Hematopoietic multipotent progenitor cell treated with erythropoietin and hydrocortisone succinate and interleukin-3 and kit ligand, for 15 days (in vitro differentiated cells): ENCODE measurements at regions not wholly inside any gene's neighbourhood (a gene's known extent, or its start where the extent isn't known, plus 50 kb on each side); places are given as distances from the start of the nearest gene placed in this dataset.

ENCODE experiments used
- DNase-seq: peaks from one replicate; pipeline ENCODE4 v3.0.0-alpha.2; 2015; ENCODE audit warnings: low spot score

GRCh38 chr13:64311948-64312347 is 2896.3 kb upstream of the PCDH20 start:
- no peak for DNase-seq

GRCh38 chr13:64311112-64311511 is 2895.5 kb upstream of the PCDH20 start:
- no peak for DNase-seq

- no peak for DNase-seq
Measured at GRCh38 chr13:64305246-64305645, 2889.6 kb upstream of the PCDH20 start.

- no peak for DNase-seq
Measured at GRCh38 chr13:64300239-64300638, 2884.6 kb upstream of the PCDH20 start.

- DNase-seq, result no peak
Measured at GRCh38 chr13:64293923-64294322, 2878.3 kb upstream of the PCDH20 start.

- DNase-seq, result no peak
Measured at GRCh38 chr13:64289702-64290101, 2874.1 kb upstream of the PCDH20 start.

- no peak for DNase-seq
Measured at GRCh38 chr13:64283926-64284325, 2868.3 kb upstream of the PCDH20 start.

- DNase-seq, result no peak
Measured at GRCh38 chr13:64278493-64278892, 2862.8 kb upstream of the PCDH20 start.

GRCh38 chr13:64277097-64277496 is 2861.4 kb upstream of the PCDH20 start:
- no peak for DNase-seq

- DNase-seq, result no peak
Measured at GRCh38 chr13:64276232-64276631, 2860.6 kb upstream of the PCDH20 start.

- no peak for DNase-seq
Measured at GRCh38 chr13:64274481-64275217, 2859.0 kb upstream of the PCDH20 start.

GRCh38 chr13:64273780-64274179 is 2858.1 kb upstream of the PCDH20 start:
- DNase-seq, result no peak

- DNase-seq, result no peak
Measured at GRCh38 chr13:64272681-64273080, 2857.0 kb upstream of the PCDH20 start.

GRCh38 chr13:64266024-64266423 is 2850.4 kb upstream of the PCDH20 start:
- no peak for DNase-seq

GRCh38 chr13:64263285-64263684 is 2847.6 kb upstream of the PCDH20 start:
- DNase-seq, result no peak

GRCh38 chr13:64256751-64257150 is 2841.1 kb upstream of the PCDH20 start:
- DNase-seq, result no peak

GRCh38 chr13:64255988-64256387 is 2840.3 kb upstream of the PCDH20 start:
- no peak for DNase-seq

GRCh38 chr13:64248371-64249065 is 2832.9 kb upstream of the PCDH20 start:
- no peak for DNase-seq

- no peak for DNase-seq
Measured at GRCh38 chr13:64239372-64239771, 2823.7 kb upstream of the PCDH20 start.

GRCh38 chr13:64234255-64234654 is 2818.6 kb upstream of the PCDH20 start:
- DNase-seq, result no peak

- no peak for DNase-seq
Measured at GRCh38 chr13:64223016-64223415, 2807.4 kb upstream of the PCDH20 start.

- no peak for DNase-seq
Measured at GRCh38 chr13:64206430-64207225, 2791.0 kb upstream of the PCDH20 start.

- DNase-seq, result no peak
Measured at GRCh38 chr13:64202517-64202916, 2786.9 kb upstream of the PCDH20 start.
